A549 (cell line): ENCODE measurements at regions not wholly inside any gene's neighbourhood (a gene's known extent, or its start where the extent isn't known, plus 50 kb on each side); places are given as distances from the start of the nearest gene placed in this dataset.
"Not testable (repeated sequence)": the region's sequence is repeated elsewhere in the genome, so short reads cannot be mapped to it uniquely, and the experiment has no call there.

Source experiments
- ATAC-seq, 2 experiments: fragments of 200-7000 bp in 1 of 2; fragments of >200 bp in 1 of 2; cut with Nextera tagmentation in 1 of 2; cut with Tn5 transposase in 1 of 2; 3 replicates each; pipeline versions ENCODE4 v1.8.0 to v1.9.1; 2018 to 2020; ENCODE audit warnings: mild to moderate bottlenecking in 1 of 2, moderate library complexity in 1 of 2
- CTCF ChIA-PET: fragments of 300-600 bp; sonication (Branson Sonifier 250); formaldehyde crosslinking; extraction: SDS; loops from one replicate; lab custom pipeline; 2021; ENCODE audit warnings: antibody characterized with exemption, inconsistent platforms; lab: Yijun Ruan, JAX
- POLR2A ChIA-PET: fragments of 350-600 bp; formaldehyde crosslinking; extraction: SDS; loops from one replicate; lab custom pipeline; 2021; ENCODE audit warnings: antibody characterized with exemption, inconsistent platforms; lab: Yijun Ruan, JAX
- DNase-seq, 2 experiments: peaks; one replicate each; pipeline versions ENCODE4 v3.0.0 to v3.0.0-alpha.2; 2011 to 2016; ENCODE audit warnings: low read depth in 1 of 2, low spot score in 1 of 2
- FAIRE-seq: peaks from 2 replicates; lab custom pipeline; 2011; peaks lifted over from hg19 to GRCh38; lab: Jason Lieb, UNC
- H3K27ac ChIP-seq, 2 experiments: fragments of >200 bp; sonication (Bioruptor Twin); formaldehyde crosslinking; 3 replicates each; pipeline ENCODE4 v1.5.1; 2016 to 2017
- H3K4me1 ChIP-seq: fragments of >200 bp; sonication (Bioruptor Twin); formaldehyde crosslinking; 3 replicates; pipeline ENCODE4 v1.6.1; 2016
- H3K4me2 ChIP-seq: fragments of >200 bp; sonication (Bioruptor Twin); formaldehyde crosslinking; 3 replicates; pipeline ENCODE4 v1.6.1; 2016
- H3K4me3 ChIP-seq: fragments of >200 bp; sonication (Bioruptor Twin); formaldehyde crosslinking; 3 replicates; pipeline ENCODE4 v1.5.1; 2016
- H3K9me3 ChIP-seq: fragments of >200 bp; sonication (Bioruptor Twin); formaldehyde crosslinking; 3 replicates; pipeline ENCODE4 v1.6.1; 2016
- ATOH8 ChIP-seq: fragments of 250-450 bp; sonication (Bioruptor Pico); IDR thresholded peaks from 2 replicates; pipeline ENCODE4 v1.5.0; 2020; ENCODE audit warnings: low read depth, mild to moderate bottlenecking, moderate library complexity
- BCL3 ChIP-seq: fragments of >200 bp; sonication (Bioruptor Twin); formaldehyde crosslinking; IDR thresholded peaks from 3 replicates; pipeline ENCODE4 v1.6.1; 2016
- BHLHE40 ChIP-seq: IDR thresholded peaks from 2 replicates; pipeline ENCODE4 v1.6.1; 2012; ENCODE audit warnings: low read depth, low read length, inconsistent platforms
- CBX8 ChIP-seq: fragments of 200-600 bp; sonication (generic); IDR thresholded peaks from 2 replicates; pipeline ENCODE4 v1.6.1; 2016
- CHD2 ChIP-seq: fragments of 150-350 bp; IDR thresholded peaks from 2 replicates; pipeline ENCODE4 v1.6.1; 2014; ENCODE audit warnings: low read length; ENCODE audit not compliant: partially characterized antibody
- E2F6 ChIP-seq: IDR thresholded peaks from 2 replicates; pipeline ENCODE4 v1.6.1; 2012; ENCODE audit warnings: low read depth, borderline replicate concordance
- EHF ChIP-seq: fragments of 250-450 bp; sonication (Bioruptor Pico); IDR thresholded peaks from 2 replicates; pipeline ENCODE4 v1.5.0; 2020; ENCODE audit warnings: mild to moderate bottlenecking
- EP300 ChIP-seq, 2 experiments: fragments of >200 bp; sonication (Bioruptor Twin); formaldehyde crosslinking; IDR thresholded peaks; 2 replicates in 1 of 2; 3 replicates in 1 of 2; pipeline ENCODE4 v1.6.1; 2016 to 2017
- ESRRA ChIP-seq: fragments of 150-350 bp; IDR thresholded peaks from 2 replicates; pipeline ENCODE4 v1.6.1; 2014; ENCODE audit warnings: mild to moderate bottlenecking, low read length, borderline replicate concordance
- FOSL2 ChIP-seq, 2 experiments: fragments of 450-650 bp in 1 of 2; fragments of >200 bp in 1 of 2; sonication (Bioruptor Twin) in 1 of 2; formaldehyde crosslinking; IDR thresholded peaks; 2 replicates each; pipeline versions ENCODE4 v1.5.0 to v1.6.1; 2016 to 2020; ENCODE audit warnings: mild to moderate bottlenecking in 1 of 2, moderate library complexity in 1 of 2
- GATA3 ChIP-seq: IDR thresholded peaks from 2 replicates; pipeline ENCODE4 v1.6.1; 2012; ENCODE audit warnings: borderline replicate concordance
- HDAC2 ChIP-seq: fragments of 200-600 bp; sonication (generic); IDR thresholded peaks from 2 replicates; pipeline ENCODE4 v1.6.1; 2016
- HEYL ChIP-seq: fragments of 250-450 bp; sonication (Bioruptor Pico); IDR thresholded peaks from 2 replicates; pipeline ENCODE4 v1.8.0; 2021; ENCODE audit warnings: mild to moderate bottlenecking, moderate library complexity
- HOXA7 ChIP-seq: fragments of 250-450 bp; sonication (Bioruptor Pico); IDR thresholded peaks from 2 replicates; pipeline ENCODE4 v1.5.0; 2020; ENCODE audit warnings: mild to moderate bottlenecking, moderate library complexity
- HOXB5 ChIP-seq: fragments of 250-450 bp; sonication (Bioruptor Pico); IDR thresholded peaks from 2 replicates; pipeline ENCODE4 v1.5.0; 2020; ENCODE audit warnings: mild to moderate bottlenecking, moderate library complexity
- JUNB ChIP-seq: fragments of >200 bp; sonication (Bioruptor Twin); formaldehyde crosslinking; IDR thresholded peaks from 2 replicates; pipeline ENCODE4 v1.6.1; 2016
- MAX ChIP-seq: IDR thresholded peaks from 2 replicates; pipeline ENCODE4 v1.6.1; 2012
- MAZ ChIP-seq: fragments of 150-350 bp; IDR thresholded peaks from 2 replicates; pipeline ENCODE4 v1.6.1; 2014; ENCODE audit warnings: antibody characterized with exemption, low read depth, low read length, borderline replicate concordance
- MYC ChIP-seq: IDR thresholded peaks from 2 replicates; pipeline ENCODE4 v1.6.1; 2012; ENCODE audit warnings: mild to moderate bottlenecking, inconsistent platforms, low read length, improper control_type of control experiment, borderline replicate concordance
- NFE2L2 ChIP-seq: fragments of 150-350 bp; conservative IDR thresholded peaks from 2 replicates; pipeline ENCODE4 v1.6.1; 2014; ENCODE audit warnings: low read length
- PBX3 ChIP-seq: IDR thresholded peaks from 2 replicates; pipeline ENCODE4 v1.6.1; 2012
- RCOR1 ChIP-seq: fragments of 150-350 bp; IDR thresholded peaks from 2 replicates; pipeline ENCODE4 v1.6.1; 2014; ENCODE audit warnings: antibody characterized with exemption, low read length, low read depth
- REST ChIP-seq: fragments of 200-600 bp; sonication (generic); IDR thresholded peaks from 2 replicates; pipeline ENCODE4 v1.6.1; 2016; ENCODE audit warnings: antibody characterized with exemption, mild to moderate bottlenecking, moderate library complexity
- RNF2 ChIP-seq: fragments of 200-600 bp; sonication (generic); IDR thresholded peaks from 2 replicates; pipeline ENCODE4 v1.6.1; 2016; ENCODE audit warnings: low read depth, mild to moderate bottlenecking, antibody characterized with exemption, moderate library complexity, borderline replicate concordance
- TP53 ChIP-seq: fragments of 250-450 bp; sonication (Bioruptor Pico); IDR thresholded peaks from 2 replicates; pipeline ENCODE4 v1.5.0; 2021; ENCODE audit warnings: mild to moderate bottlenecking, moderate library complexity
- ZC3H11A ChIP-seq: fragments of 450-650 bp; IDR thresholded peaks from 2 replicates; pipeline ENCODE4 v1.6.1; 2014; ENCODE audit warnings: antibody characterized with exemption, mild to moderate bottlenecking
- ZNF302 ChIP-seq: fragments of 250-450 bp; sonication (Bioruptor Pico); IDR thresholded peaks from 2 replicates; pipeline ENCODE4 v1.9.0; 2021; ENCODE audit warnings: inconsistent platforms, mild to moderate bottlenecking, moderate library complexity
- ZSCAN20 ChIP-seq: fragments of 250-450 bp; sonication (Bioruptor Pico); IDR thresholded peaks from 2 replicates; pipeline ENCODE4 v1.8.0; 2022; ENCODE audit warnings: mild to moderate bottlenecking, moderate library complexity
- WGBS: methylation state at CpG from one replicate; pipeline ENCODE4 v1.1.6; 2017; ENCODE audit errors: missing lambda C conversion rate; 5-methylcytosine and 5-hydroxymethylcytosine counted together

GRCh38 chr18:43847164-43848091 is 570.1 kb upstream of the SYT4 start:
- POLR2A ChIA-PET = no interaction called here
- Histone ChIP-seq H3K4me3 (no peak overlapping the region), H3K4me1 (no peaks in the 10 kb centered on the region), H3K4me2 (no peak overlapping the region), H3K9me3 (no peaks in the 10 kb centered on the region), H3K27ac (no peak overlapping the region)
- ATAC-seq = no peak
- FAIRE-seq = no peak
- no peak for DNase-seq
- 31% methylated on average over 8 of the region's 8 CpGs for WGBS
- TF ChIP-seq FOSL2 (IDR thresholded peaks at IDR 0.05) (no peak), FOSL2 (CRISPR knock-in tag; IDR thresholded peaks at IDR 0.05) (no peak), RNF2 (no peak), TP53 (no peak), BHLHE40 (no peak), ATOH8 (CRISPR knock-in tag) (no peak), ZSCAN20 (CRISPR knock-in tag) (no peak), ZC3H11A (no peak), HDAC2 (no peak), HEYL (CRISPR knock-in tag) (no peak), GATA3 (no peak), EHF (CRISPR knock-in tag) (no peak), MYC (no peak), MAZ (no peak), E2F6 (no peak)
- CTCF ChIA-PET = interaction anchor here (0.6 kb wide), 1 partner anchor 8 kb away, joined by 3 read pairs; no protein-coding TSS in a partner anchor

GRCh38 chr18:43849831-43850230 is 572.5 kb upstream of the SYT4 start:
- H3K9me3 ChIP-seq, CTCF ChIA-PET, FAIRE-seq, DNase-seq, POLR2A ChIA-PET, H3K4me2 ChIP-seq, H3K27ac ChIP-seq, ATAC-seq, H3K4me3 ChIP-seq, H3K4me1 ChIP-seq: not testable (repeated sequence)
- WGBS = 2% methylated on average over 2 of the region's 2 CpGs

- POLR2A ChIA-PET = no interaction called here
- H3K4me1 ChIP-seq = no peaks in the 10 kb centered on the region
- no peak for FAIRE-seq
- H3K4me2 ChIP-seq = no peak overlapping the region
- CTCF ChIA-PET = no interaction called here
- no peak for DNase-seq
- ATAC-seq = no peak
- H3K4me3 ChIP-seq = no peak overlapping the region
- H3K9me3 ChIP-seq = no peaks in the 10 kb centered on the region
- H3K27ac ChIP-seq = no peak overlapping the region
- 0% methylated on average over 1 of the region's 2 CpGs for WGBS
- TF ChIP-seq ESRRA (no peak), PBX3 (no peak), BCL3 (no peak), REST (no peak), RCOR1 (no peak), JUNB (no peak), CHD2 (no peak), CBX8 (no peak), HEYL (CRISPR knock-in tag) (no peak), NFE2L2 (no peak), EP300 (IDR thresholded peaks at IDR 0.05) (no peak), ZNF302 (no peak), HOXA7 (no peak), MAX (no peak), HOXB5 (CRISPR knock-in tag) (no peak)
Measured at GRCh38 chr18:43855376-43855775, 578.1 kb upstream of the SYT4 start.
